ENCODE measurements at regions not wholly inside any gene's neighbourhood (a gene's known extent, or its start where the extent isn't known, plus 50 kb on each side); places are given as distances from the start of the nearest gene placed in this dataset.

DNA sequence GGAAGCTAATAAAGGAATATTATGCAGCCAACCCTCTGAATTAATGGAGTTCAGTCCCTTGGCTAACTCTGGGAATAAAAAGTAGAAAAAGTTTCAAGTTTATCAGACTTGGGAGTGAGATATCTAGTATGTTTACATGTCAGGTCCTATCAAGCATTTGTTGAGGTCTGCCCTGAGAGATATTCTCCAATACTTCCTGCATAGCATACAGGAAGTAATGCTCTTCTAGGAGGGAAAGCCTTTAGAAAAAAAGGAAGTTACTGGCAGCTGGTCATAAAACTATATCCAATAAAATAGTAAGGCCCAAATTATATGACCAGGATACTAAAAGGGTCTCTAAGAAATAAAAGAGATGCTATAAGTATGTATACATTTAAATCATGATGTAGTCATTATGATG, 594.1 kb upstream of the FTMT start:
- ATAC-seq (replicated peaks in 6 of 8) = no peak
- Histone ChIP-seq H3K27ac (no peak overlapping the region), H3K4me1 (replicated peaks in 1 of 2) (no peaks in the 10 kb centered on the region), H3K4me3 (no peak overlapping the region)
- in situ Hi-C loops (cut with MboI; ENCODE audit: low pct_unique_long_range_greater_than_20kb in 2 of 9, low sequenced_read_pairs in 9 of 9, unreplicated experiment in 9 of 9) = no loop called here

- no peak for ATAC-seq (replicated peaks in 6 of 8)
- Histone ChIP-seq H3K4me1 (replicated peaks in 1 of 2) (no peaks in the 10 kb centered on the region), H3K4me3 (no peak overlapping the region), H3K27ac (no peak overlapping the region)
- in situ Hi-C loops (cut with MboI; ENCODE audit: low pct_unique_long_range_greater_than_20kb in 2 of 9, low sequenced_read_pairs in 9 of 9, unreplicated experiment in 9 of 9) = no loop called here
- 60% methylated on average over 1 of the region's 3 CpGs; no CpG with 5 or more reads in 9 of the 10 experiments for WGBS, 10 experiments
Observed at GRCh38 chr5:121263456-121263855, 588.2 kb upstream of the FTMT start.

GRCh38 chr5:121264605-121265004, 587.1 kb upstream of the FTMT start:
- WGBS, 10 experiments = 20 to 96% (median 73%) methylated on average over 1 to 3 of the region's 3 CpGs; no CpG with 5 or more reads in 1 of the 10 experiments
- ATAC-seq (replicated peaks in 6 of 8) = peak in 2 of 8 experiments; percentile 66 to 80
- in situ Hi-C loops (cut with MboI; ENCODE audit: low pct_unique_long_range_greater_than_20kb in 2 of 9, low sequenced_read_pairs in 9 of 9, unreplicated experiment in 9 of 9) = no loop called here

DNA sequence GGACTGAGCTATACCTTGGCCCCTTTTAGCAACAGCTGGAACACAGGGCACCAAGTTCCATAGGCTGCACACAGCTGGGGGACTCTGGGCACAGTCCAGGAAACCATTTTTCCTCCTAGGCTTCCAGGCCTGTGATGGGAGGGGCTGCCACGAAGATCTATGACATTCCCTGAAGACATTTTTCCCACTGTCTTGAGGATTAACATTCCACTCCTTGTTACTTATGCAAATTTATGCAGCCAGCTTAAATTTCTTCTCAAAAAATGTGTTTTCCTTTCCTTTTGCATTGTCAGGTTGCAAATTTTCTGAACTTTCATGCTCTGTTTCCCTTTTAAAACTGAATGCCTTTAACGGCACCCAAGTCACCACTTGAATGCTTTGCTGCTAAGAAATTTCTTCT, 580.1 kb upstream of the FTMT start:
- WGBS, 10 experiments = 8 to 100% (median 63%) methylated on average over 1 to 2 of the region's 2 CpGs; no CpG with 5 or more reads in 1 of the 10 experiments
- no peak for ATAC-seq (replicated peaks in 6 of 8)
- no peak overlapping the region for H3K27ac ChIP-seq
- H3K4me3 ChIP-seq = no peak overlapping the region
- in situ Hi-C loops (cut with MboI; ENCODE audit: low pct_unique_long_range_greater_than_20kb in 2 of 9, low sequenced_read_pairs in 9 of 9, unreplicated experiment in 9 of 9) = no loop called here
- peaks cover 3 to 6% of the 10 kb centered on the region in 2 donors for H3K4me1 ChIP-seq (replicated peaks in 1 of 2)

More at GRCh38 chr5:121264605-121265004, 587.1 kb upstream of the FTMT start:
- Histone ChIP-seq H3K27ac (no peak overlapping the region), H3K4me3 (no peak overlapping the region), H3K4me1 (replicated peaks in 1 of 2) (no peaks in the 10 kb centered on the region)

DNA sequence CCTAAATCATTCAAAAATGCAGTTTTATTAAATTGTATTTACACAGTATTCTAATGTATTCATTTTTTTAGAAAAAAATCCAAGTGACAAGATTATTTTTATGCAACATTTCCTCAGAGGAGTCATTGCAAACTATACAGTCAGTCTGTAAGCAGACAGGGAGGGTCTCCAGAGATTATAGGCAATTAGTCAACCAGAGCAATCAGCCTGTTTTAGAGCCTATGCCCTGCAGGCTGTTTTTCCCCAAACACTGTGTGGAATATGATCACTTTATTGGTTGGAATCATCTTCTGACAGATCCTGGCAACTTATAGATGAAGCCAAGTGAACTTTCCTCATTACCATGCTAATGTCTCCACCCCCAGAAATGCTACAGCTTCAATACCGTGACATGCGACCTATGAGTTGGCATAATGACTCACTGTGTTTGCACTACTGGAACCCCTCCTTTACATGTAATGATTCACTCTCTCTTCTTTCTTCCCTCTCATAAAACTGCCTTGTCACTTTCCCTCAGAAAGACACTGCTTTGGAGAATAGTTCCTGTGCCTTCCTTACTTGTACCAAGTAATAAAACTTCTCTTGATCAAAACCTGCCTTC, 577.7 kb upstream of the FTMT start:
- H3K4me3 ChIP-seq = no peak overlapping the region
- peak; percentile 98 to 99 (median 99) for ATAC-seq (replicated peaks in 6 of 8)
- H3K27ac ChIP-seq = peak overlapping the region in 1 of 2 donors; percentile 61
- in situ Hi-C loops (cut with MboI; ENCODE audit: low pct_unique_long_range_greater_than_20kb in 2 of 9, low sequenced_read_pairs in 9 of 9, unreplicated experiment in 9 of 9) = no loop called here
- H3K4me1 ChIP-seq (replicated peaks in 1 of 2) = peaks cover 3 to 6% of the 10 kb centered on the region in 2 donors
- WGBS, 10 experiments = 0 to 45% (median 13%) methylated on average over 1 to 2 of the region's 2 CpGs; no CpG with 5 or more reads in 2 of the 10 experiments

DNA sequence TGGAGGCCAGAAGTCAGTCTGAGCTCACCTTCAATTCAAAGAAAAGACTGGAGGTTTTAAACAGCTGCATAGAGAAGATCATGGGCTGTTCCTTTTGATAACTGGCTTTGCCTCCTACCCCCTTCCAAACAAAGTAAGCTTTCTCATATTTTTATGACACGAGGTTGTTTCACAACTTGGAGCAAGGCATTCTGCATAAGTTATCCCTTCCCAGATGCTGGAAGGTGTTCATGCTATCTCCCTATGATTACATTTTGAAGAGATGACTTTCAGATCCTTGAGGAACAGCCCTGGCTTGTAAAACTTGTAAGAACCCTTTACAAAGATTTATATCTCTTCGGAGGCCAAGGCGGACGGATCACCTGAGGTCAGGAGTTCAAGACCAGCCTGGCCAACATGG, 571.9 kb upstream of the FTMT start:
- Histone ChIP-seq H3K4me1 (replicated peaks in 1 of 2) (no peaks in the 10 kb centered on the region), H3K4me3 (no peak overlapping the region), H3K27ac (no peak overlapping the region)
- ATAC-seq (replicated peaks in 6 of 8) = no peak
- in situ Hi-C loops (cut with MboI; ENCODE audit: low pct_unique_long_range_greater_than_20kb in 2 of 9, low sequenced_read_pairs in 9 of 9, unreplicated experiment in 9 of 9) = no loop called here
- WGBS, 10 experiments = 87 to 100% (median 96%) methylated on average over 1 to 4 of the region's 4 CpGs; no CpG with 5 or more reads in 3 of the 10 experiments

DNA sequence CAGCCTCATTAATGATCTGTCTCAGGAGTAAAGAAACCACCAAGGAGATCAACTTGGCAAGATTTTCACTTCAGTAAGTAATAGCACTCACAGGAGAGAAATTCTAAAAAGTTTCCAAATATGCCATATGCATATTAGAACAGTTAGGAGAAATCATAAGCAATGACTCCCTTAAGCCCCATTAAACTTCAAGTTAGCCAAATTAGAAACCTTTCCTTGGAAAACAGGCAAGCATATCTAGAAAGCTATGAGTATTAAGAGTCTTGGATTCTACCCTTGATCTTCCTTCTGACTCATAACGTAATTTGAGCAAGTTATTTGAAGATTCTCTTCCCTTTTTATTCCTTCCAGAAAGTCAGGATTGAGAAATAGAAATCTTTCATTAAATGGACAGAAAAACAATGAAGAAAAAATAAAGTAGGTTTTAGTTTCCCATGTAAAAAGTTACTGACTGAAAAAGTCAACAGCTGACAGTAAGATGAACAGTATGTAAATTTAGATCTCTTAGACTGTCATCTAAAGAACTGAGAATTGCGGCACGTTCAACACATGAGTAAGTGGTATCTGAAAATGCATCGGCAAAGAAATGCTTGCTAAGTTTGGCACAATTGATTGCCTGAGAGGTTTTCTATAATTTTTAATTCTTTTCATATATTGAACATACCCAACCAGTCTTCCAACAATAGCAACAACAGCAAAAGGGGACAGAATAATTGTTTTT, 565.7 kb upstream of the FTMT start:
- H3K4me1 ChIP-seq (replicated peaks in 1 of 2) = peaks cover 0 to 7% of the 10 kb centered on the region in 2 donors
- in situ Hi-C loops (cut with MboI; ENCODE audit: low pct_unique_long_range_greater_than_20kb in 2 of 9, low sequenced_read_pairs in 9 of 9, unreplicated experiment in 9 of 9) = no loop called here
- H3K4me3 ChIP-seq = no peak overlapping the region
- peak in 2 of 8 experiments; percentile 43 to 64 for ATAC-seq (replicated peaks in 6 of 8)
- 13 to 98% (median 81%) methylated on average over 2 to 4 of the region's 4 CpGs; no CpG with 5 or more reads in 1 of the 10 experiments for WGBS, 10 experiments
- H3K27ac ChIP-seq = no peak overlapping the region

DNA sequence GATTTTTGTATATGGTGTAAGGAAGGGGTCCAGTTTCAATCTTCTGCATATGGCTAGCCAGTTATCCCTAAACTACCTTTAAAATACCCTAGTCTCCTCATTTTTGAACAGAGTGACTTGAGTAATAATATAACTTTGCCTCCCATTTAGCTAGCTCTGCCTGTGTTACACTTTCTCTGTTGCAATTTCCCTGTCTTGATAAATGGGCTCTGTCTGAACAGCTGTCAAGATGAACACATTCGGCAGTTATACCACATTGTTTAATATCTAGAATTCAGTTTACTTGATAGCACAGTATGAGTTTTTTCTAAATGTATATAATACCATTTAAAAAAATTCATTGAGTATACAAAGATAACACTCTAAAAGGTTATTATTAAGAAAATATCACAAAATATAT, 562.9 kb upstream of the FTMT start:
- Histone ChIP-seq H3K4me3 (no peak overlapping the region), H3K4me1 (replicated peaks in 1 of 2) (peaks cover 0 to 7% of the 10 kb centered on the region in 2 donors), H3K27ac (no peak overlapping the region)
- 67 to 100% (median 83%) methylated on average over 1 of the region's 1 CpG; no CpG with 5 or more reads in 1 of the 10 experiments for WGBS, 10 experiments
- in situ Hi-C loops (cut with MboI; ENCODE audit: low pct_unique_long_range_greater_than_20kb in 2 of 9, low sequenced_read_pairs in 9 of 9, unreplicated experiment in 9 of 9) = no loop called here
- ATAC-seq (replicated peaks in 6 of 8) = no peak

GRCh38 chr5:121292664-121293063, 559.0 kb upstream of the FTMT start:
- 20 to 90% (median 61%) methylated on average over 2 of the region's 2 CpGs; no CpG with 5 or more reads in 2 of the 10 experiments for WGBS, 10 experiments
- in situ Hi-C loops (cut with MboI; ENCODE audit: low pct_unique_long_range_greater_than_20kb in 2 of 9, low sequenced_read_pairs in 9 of 9, unreplicated experiment in 9 of 9) = no loop called here

DNA sequence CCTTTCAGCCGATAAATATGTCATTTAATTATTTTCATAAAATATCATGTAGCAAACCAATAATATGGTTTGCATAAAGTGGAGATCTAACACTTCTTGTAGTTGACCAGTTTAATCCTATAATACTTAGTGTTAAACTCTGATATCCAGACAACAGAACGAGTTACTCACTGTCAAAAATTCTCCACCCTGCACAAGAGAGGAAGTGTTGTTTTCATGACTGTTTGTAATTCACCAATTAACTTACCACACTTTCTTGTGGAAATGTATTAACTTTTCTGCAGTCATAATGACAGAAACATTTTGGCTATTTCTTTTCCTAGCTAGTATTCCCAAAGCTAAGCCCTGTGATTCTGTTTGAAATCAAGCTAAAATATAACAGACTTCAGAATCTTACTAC, 555.3 kb upstream of the FTMT start:
- Histone ChIP-seq H3K4me1 (replicated peaks in 1 of 2) (no peaks in the 10 kb centered on the region), H3K27ac (no peak overlapping the region), H3K4me3 (no peak overlapping the region)
- in situ Hi-C loops (cut with MboI; ENCODE audit: low pct_unique_long_range_greater_than_20kb in 2 of 9, low sequenced_read_pairs in 9 of 9, unreplicated experiment in 9 of 9) = no loop called here
- ATAC-seq (replicated peaks in 6 of 8) = no peak
- WGBS, 10 experiments = 13 to 100% (median 92%) methylated on average over 1 to 2 of the region's 2 CpGs; no CpG with 5 or more reads in 1 of the 10 experiments

More at GRCh38 chr5:121292664-121293063, 559.0 kb upstream of the FTMT start:
- Histone ChIP-seq H3K4me3 (no peak overlapping the region), H3K27ac (no peak overlapping the region), H3K4me1 (replicated peaks in 1 of 2) (no peaks in the 10 kb centered on the region)
- ATAC-seq (replicated peaks in 6 of 8) = no peak

DNA sequence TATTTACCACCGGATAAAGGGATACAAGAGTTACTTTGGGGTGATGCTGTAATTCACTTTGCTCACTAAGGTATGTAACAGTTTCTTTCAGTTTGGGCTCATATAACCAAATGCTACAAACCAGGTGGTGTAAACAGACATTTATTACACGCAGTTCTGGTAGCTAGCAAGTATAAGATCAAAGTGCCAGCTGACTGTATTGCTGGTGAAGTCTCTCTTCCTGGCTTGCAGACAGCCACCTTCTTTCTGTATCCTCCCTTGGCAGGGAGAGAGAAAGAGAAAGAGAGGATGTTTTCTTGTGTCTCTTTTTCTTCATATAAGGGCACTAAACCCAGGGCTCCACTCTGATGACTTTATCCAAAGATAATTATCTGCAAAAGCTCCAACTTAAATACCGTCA, 552.5 kb upstream of the FTMT start:
- Histone ChIP-seq H3K27ac (no peak overlapping the region), H3K4me3 (no peak overlapping the region), H3K4me1 (replicated peaks in 1 of 2) (no peaks in the 10 kb centered on the region)
- no peak for ATAC-seq (replicated peaks in 6 of 8)
- in situ Hi-C loops (cut with MboI; ENCODE audit: low pct_unique_long_range_greater_than_20kb in 2 of 9, low sequenced_read_pairs in 9 of 9, unreplicated experiment in 9 of 9) = no loop called here
- 42 to 100% (median 89%) methylated on average over 1 to 3 of the region's 3 CpGs; no CpG with 5 or more reads in 2 of the 10 experiments for WGBS, 10 experiments

DNA sequence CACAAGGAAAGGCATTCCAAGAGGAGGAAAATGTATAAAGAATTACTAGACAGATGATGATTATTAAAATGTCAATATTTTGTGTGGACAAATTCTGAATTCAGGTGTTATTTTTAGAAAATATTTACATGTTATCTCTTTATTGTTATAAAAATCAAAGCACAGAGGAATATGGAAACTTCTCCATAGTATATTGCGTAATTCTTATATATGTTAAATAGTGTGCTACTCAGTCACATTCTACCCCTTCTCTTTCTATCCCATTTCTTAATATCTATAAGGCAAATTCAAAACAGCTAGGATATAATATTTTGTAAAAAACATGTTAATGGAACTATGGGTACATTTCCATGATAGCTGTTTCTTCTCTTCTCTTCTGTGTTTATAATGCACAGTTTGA, 546.8 kb upstream of the FTMT start:
- no peak overlapping the region for H3K4me3 ChIP-seq
- no peak overlapping the region for H3K27ac ChIP-seq
- in situ Hi-C loops (cut with MboI; ENCODE audit: low pct_unique_long_range_greater_than_20kb in 2 of 9, low sequenced_read_pairs in 9 of 9, unreplicated experiment in 9 of 9) = no loop called here
- ATAC-seq (replicated peaks in 6 of 8) = no peak
- WGBS, 10 experiments = 86 to 100% (median 100%) methylated on average over 1 of the region's 1 CpG; no CpG with 5 or more reads in 2 of the 10 experiments
- H3K4me1 ChIP-seq (replicated peaks in 1 of 2) = no peaks in the 10 kb centered on the region

GRCh38 chr5:121313886-121314285, 537.8 kb upstream of the FTMT start:
- in situ Hi-C loops (cut with MboI; ENCODE audit: low pct_unique_long_range_greater_than_20kb in 2 of 9, low sequenced_read_pairs in 9 of 9, unreplicated experiment in 9 of 9) = no loop called here
- Histone ChIP-seq H3K4me1 (replicated peaks in 1 of 2) (no peaks in the 10 kb centered on the region), H3K27ac (no peak overlapping the region), H3K4me3 (no peak overlapping the region)
- 57 to 100% (median 90%) methylated on average over 1 of the region's 1 CpG; no CpG with 5 or more reads in 1 of the 10 experiments for WGBS, 10 experiments
- no peak for ATAC-seq (replicated peaks in 6 of 8)
